Smooth muscle cell (in vitro differentiated cells): ENCODE measurements at regions not wholly inside any gene's neighbourhood (a gene's known extent, or its start where the extent isn't known, plus 50 kb on each side); places are given as distances from the start of the nearest gene placed in this dataset.

Source experiments
- DNase-seq: peaks from one replicate; lab custom pipeline; 2025; ENCODE audit not compliant: unreplicated experiment; lab: John Stamatoyannopoulos, UW
- H2AFZ ChIP-seq: fragments of 200-600 bp; sonication (generic); 2 replicates; pipeline ENCODE4 v1.6.0; 2016; ENCODE audit warnings: antibody characterized with exemption, low read depth, mild to moderate bottlenecking
- H3F3A ChIP-seq: fragments of 200-600 bp; sonication (generic); 2 replicates; pipeline ENCODE4 v1.6.0; 2017; ENCODE audit warnings: antibody characterized with exemption, low read depth
- H3K27ac ChIP-seq: fragments of 200-600 bp; sonication (generic); 2 replicates; pipeline ENCODE4 v1.5.1; 2016; ENCODE audit warnings: low read depth, mild to moderate bottlenecking
- H3K27me3 ChIP-seq: fragments of 200-600 bp; sonication (generic); 2 replicates; pipeline ENCODE4 v1.6.1; 2016; ENCODE audit warnings: low read depth, mild to moderate bottlenecking
- H3K36me3 ChIP-seq: fragments of 200-600 bp; sonication (generic); 2 replicates; pipeline ENCODE4 v1.5.1; 2016; ENCODE audit warnings: low read depth
- H3K4me1 ChIP-seq: fragments of 200-600 bp; sonication (generic); 2 replicates; pipeline ENCODE4 v1.5.1; 2016; ENCODE audit warnings: low read depth
- H3K4me2 ChIP-seq: fragments of 200-600 bp; sonication (generic); 2 replicates; pipeline ENCODE4 v1.6.0; 2016; ENCODE audit warnings: mild to moderate bottlenecking
- H3K4me3 ChIP-seq: fragments of 200-600 bp; sonication (generic); 2 replicates; pipeline ENCODE4 v1.5.1; 2016; ENCODE audit warnings: mild to moderate bottlenecking
- H3K79me2 ChIP-seq: fragments of 200-600 bp; sonication (generic); 2 replicates; pipeline ENCODE4 v1.6.0; 2016; ENCODE audit warnings: low read depth, mild to moderate bottlenecking
- H3K9ac ChIP-seq: fragments of 200-600 bp; sonication (generic); 2 replicates; pipeline ENCODE4 v1.6.0; 2016; ENCODE audit warnings: low read depth
- H3K9me3 ChIP-seq: fragments of 200-600 bp; sonication (generic); replicated peaks from 2 replicates; pipeline ENCODE4 v1.5.1; 2016; ENCODE audit warnings: low read depth
- H4K20me1 ChIP-seq: fragments of 200-600 bp; sonication (generic); 2 replicates; pipeline ENCODE4 v1.6.0; 2016; ENCODE audit warnings: low read depth
- WGBS: methylation state at CpG from one replicate; pipeline ENCODE4 v1.1.7; 2016; ENCODE audit warnings: low lambda C conversion rate; 5-methylcytosine and 5-hydroxymethylcytosine counted together
- TF ChIP-seq, protein P1 (sequence below): fragments of 200-600 bp; sonication (generic); IDR thresholded peaks from 2 replicates; pipeline ENCODE4 v1.5.1; 2017; ENCODE audit warnings: borderline replicate concordance, mild to moderate bottlenecking, antibody characterized with exemption; ENCODE audit not compliant: insufficient read depth, poor library complexity, severe bottlenecking

DNA sequence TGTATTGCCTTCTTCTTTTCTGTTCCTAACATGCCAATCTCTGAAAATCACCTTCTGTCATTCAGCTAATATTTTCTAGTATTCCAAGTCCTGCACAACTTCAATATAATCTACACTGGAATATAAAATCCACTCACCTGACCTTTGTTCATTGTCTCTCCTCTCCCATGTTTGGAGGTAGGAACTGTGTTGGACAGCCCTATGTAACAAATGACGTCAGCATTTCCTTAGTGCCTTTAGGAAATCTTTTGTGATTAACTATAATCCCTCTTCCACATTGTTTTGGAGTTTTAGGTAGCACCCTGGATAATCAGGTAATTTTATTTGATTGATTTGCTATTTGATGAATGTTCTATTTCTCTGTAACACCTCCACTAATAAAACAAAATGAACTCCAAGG, 814.8 kb upstream of the PRKX start:
- Histone ChIP-seq H3K4me2 (no peak overlapping the region), H3K27me3 (no peaks in the 10 kb centered on the region), H3K4me1 (no peaks in the 10 kb centered on the region), H3K9ac (no peak overlapping the region), H4K20me1 (no peaks in the 10 kb centered on the region), H3K36me3 (no peaks in the 10 kb centered on the region), H3K27ac (no peak overlapping the region), H3K9me3 (no peaks in the 10 kb centered on the region), H2AFZ (no peak overlapping the region), H3F3A (no peaks in the 10 kb centered on the region), H3K79me2 (no peaks in the 10 kb centered on the region), H3K4me3 (no peak overlapping the region)
- no peak for DNase-seq
- WGBS, result 94% methylated on average over 1 of the region's 1 CpG
- TF ChIP-seq, protein P1, sequence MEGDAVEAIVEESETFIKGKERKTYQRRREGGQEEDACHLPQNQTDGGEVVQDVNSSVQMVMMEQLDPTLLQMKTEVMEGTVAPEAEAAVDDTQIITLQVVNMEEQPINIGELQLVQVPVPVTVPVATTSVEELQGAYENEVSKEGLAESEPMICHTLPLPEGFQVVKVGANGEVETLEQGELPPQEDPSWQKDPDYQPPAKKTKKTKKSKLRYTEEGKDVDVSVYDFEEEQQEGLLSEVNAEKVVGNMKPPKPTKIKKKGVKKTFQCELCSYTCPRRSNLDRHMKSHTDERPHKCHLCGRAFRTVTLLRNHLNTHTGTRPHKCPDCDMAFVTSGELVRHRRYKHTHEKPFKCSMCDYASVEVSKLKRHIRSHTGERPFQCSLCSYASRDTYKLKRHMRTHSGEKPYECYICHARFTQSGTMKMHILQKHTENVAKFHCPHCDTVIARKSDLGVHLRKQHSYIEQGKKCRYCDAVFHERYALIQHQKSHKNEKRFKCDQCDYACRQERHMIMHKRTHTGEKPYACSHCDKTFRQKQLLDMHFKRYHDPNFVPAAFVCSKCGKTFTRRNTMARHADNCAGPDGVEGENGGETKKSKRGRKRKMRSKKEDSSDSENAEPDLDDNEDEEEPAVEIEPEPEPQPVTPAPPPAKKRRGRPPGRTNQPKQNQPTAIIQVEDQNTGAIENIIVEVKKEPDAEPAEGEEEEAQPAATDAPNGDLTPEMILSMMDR, result no peak

- Histone ChIP-seq H3K9me3 (no peaks in the 10 kb centered on the region), H3K36me3 (no peaks in the 10 kb centered on the region)
- 46% methylated on average over 4 of the region's 4 CpGs for WGBS
These were observed 772.5 kb upstream of the PRKX start for GRCh38 chrX:4485912-4486311.

DNA sequence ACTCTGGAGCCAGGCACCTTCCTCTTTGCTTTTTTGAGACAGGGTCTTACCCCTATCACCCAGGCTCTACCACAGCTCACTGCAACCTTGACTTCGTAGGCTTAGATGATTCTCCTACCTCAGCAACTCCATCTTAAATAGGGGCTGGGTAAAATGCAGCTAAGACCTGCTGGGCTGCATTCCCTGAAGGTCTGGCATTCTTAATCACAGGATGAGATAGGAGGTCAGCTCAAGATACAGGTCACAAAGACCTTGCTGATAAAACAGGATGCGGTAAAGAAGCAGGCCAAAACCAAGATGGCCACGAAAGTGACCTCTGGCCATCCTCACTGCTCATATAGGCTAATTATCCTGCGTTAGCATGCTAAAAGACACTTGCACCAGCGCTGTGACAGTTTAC, 770.8 kb upstream of the PRKX start:
- H3K4me2 ChIP-seq, result no peak overlapping the region
- no peaks in the 10 kb centered on the region for H3K36me3 ChIP-seq
- no peak overlapping the region for H3K9ac ChIP-seq
- H3K9me3 ChIP-seq, result no peaks in the 10 kb centered on the region
- no peaks in the 10 kb centered on the region for H3K27me3 ChIP-seq
- no peaks in the 10 kb centered on the region for H4K20me1 ChIP-seq
- H3K27ac ChIP-seq, result no peak overlapping the region
- TF ChIP-seq, protein P1, result no peak
- H3K79me2 ChIP-seq, result no peaks in the 10 kb centered on the region
- WGBS, result 53% methylated on average over 5 of the region's 5 CpGs
- H2AFZ ChIP-seq, result no peak overlapping the region
- H3K4me3 ChIP-seq, result no peak overlapping the region
- H3F3A ChIP-seq, result no peaks in the 10 kb centered on the region
- H3K4me1 ChIP-seq, result no peaks in the 10 kb centered on the region
- DNase-seq, result no peak

More at GRCh38 chrX:4485912-4486311, 772.5 kb upstream of the PRKX start:
- no peak for DNase-seq
- no peak overlapping the region for H2AFZ ChIP-seq
- H3K9ac ChIP-seq, result no peak overlapping the region
- no peak overlapping the region for H3K4me2 ChIP-seq
- no peak overlapping the region for H3K4me3 ChIP-seq
- H3K4me1 ChIP-seq, result no peaks in the 10 kb centered on the region
- no peak overlapping the region for H3K27ac ChIP-seq
- H3F3A ChIP-seq, result no peaks in the 10 kb centered on the region
- H4K20me1 ChIP-seq, result no peaks in the 10 kb centered on the region
- H3K79me2 ChIP-seq, result no peaks in the 10 kb centered on the region
- TF ChIP-seq, protein P1, result no peak
- H3K27me3 ChIP-seq, result no peaks in the 10 kb centered on the region

DNA sequence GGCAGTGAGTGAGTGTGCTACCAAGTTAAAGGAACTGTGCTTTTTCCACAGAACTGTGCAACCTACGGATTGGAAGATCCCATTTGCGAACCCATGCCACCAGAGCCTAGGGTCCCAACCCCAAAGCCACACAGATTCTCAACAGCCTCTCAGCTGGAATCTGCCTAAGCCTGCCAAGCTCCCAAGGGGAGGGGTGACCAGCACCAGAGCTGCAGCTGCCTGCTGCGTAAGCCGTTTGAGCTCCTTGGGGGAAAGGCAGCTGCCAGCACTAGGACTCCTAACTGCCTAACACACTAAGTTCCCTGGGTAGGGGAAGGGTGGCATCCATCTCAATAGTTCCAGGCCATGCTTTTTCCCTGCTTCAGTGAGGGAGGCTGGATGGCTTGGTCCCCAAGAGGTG, 738.1 kb upstream of the PRKX start:
- Histone ChIP-seq H3K27ac (no peak overlapping the region), H3K9me3 (no peaks in the 10 kb centered on the region), H3K4me1 (no peaks in the 10 kb centered on the region), H3K79me2 (no peaks in the 10 kb centered on the region), H3K36me3 (no peaks in the 10 kb centered on the region), H3K4me3 (no peak overlapping the region), H3K4me2 (no peak overlapping the region), H3K9ac (no peak overlapping the region), H4K20me1 (no peaks in the 10 kb centered on the region), H3F3A (no peaks in the 10 kb centered on the region), H3K27me3 (no peaks in the 10 kb centered on the region), H2AFZ (no peak overlapping the region)
- no peak for DNase-seq
- WGBS, result 83% methylated on average over 4 of the region's 4 CpGs
- TF ChIP-seq, protein P1, result no peak
